ENCODE measurements at regions not wholly inside any gene's neighbourhood (a gene's known extent, or its start where the extent isn't known, plus 50 kb on each side); places are given as distances from the start of the nearest gene placed in this dataset.

- no peak for DNase-seq (ENCODE audit: low spot score in 2 of 2)
- in situ Hi-C loops (cut with MboI; ENCODE audit: low sequenced_read_pairs) = no loop called here
- Histone ChIP-seq H3K9me3 (no peaks in the 10 kb centered on the region), H3K27me3 (ENCODE audit: low read depth) (no peaks in the 10 kb centered on the region), H3K4me3 (no peak overlapping the region), H3K36me3 (replicated peaks) (no peaks in the 10 kb centered on the region), H3K4me1 (peaks cover 16% of the 10 kb centered on the region)
Observed at GRCh38 chr9:16223074-16223871, 647.2 kb downstream of the BNC2 start.

- in situ Hi-C loops (cut with MboI; ENCODE audit: low sequenced_read_pairs) = no loop called here
- 0 out of 2 replicates have a peak, but pooled peaks cover 2% of the 10 kb centered on the region for H3K9me3 ChIP-seq
- no peak overlapping the region for H3K4me3 ChIP-seq
- no peaks in the 10 kb centered on the region for H3K27me3 ChIP-seq (ENCODE audit: low read depth)
- DNase-seq (ENCODE audit: low spot score in 2 of 2) = no peak
- H3K4me1 ChIP-seq = no peaks in the 10 kb centered on the region
- H3K36me3 ChIP-seq (replicated peaks) = no peaks in the 10 kb centered on the region
Observed at GRCh38 chr9:16230731-16231130, 639.7 kb downstream of the BNC2 start.

GRCh38 chr9:16236311-16236710, 634.2 kb downstream of the BNC2 start:
- Histone ChIP-seq H3K9me3 (no peaks in the 10 kb centered on the region), H3K27me3 (ENCODE audit: low read depth) (no peaks in the 10 kb centered on the region), H3K4me1 (no peaks in the 10 kb centered on the region), H3K4me3 (no peak overlapping the region), H3K36me3 (replicated peaks) (no peaks in the 10 kb centered on the region)
- DNase-seq (ENCODE audit: low spot score in 2 of 2) = no peak
- in situ Hi-C loops (cut with MboI; ENCODE audit: low sequenced_read_pairs) = no loop called here

GRCh38 chr9:16236882-16237281, 633.6 kb downstream of the BNC2 start:
- in situ Hi-C loops (cut with MboI; ENCODE audit: low sequenced_read_pairs) = no loop called here
- Histone ChIP-seq H3K4me1 (no peaks in the 10 kb centered on the region), H3K36me3 (replicated peaks) (no peaks in the 10 kb centered on the region), H3K27me3 (ENCODE audit: low read depth) (no peaks in the 10 kb centered on the region), H3K9me3 (no peaks in the 10 kb centered on the region), H3K4me3 (no peak overlapping the region)
- DNase-seq (ENCODE audit: low spot score in 2 of 2) = no peak

GRCh38 chr9:16238623-16239138, 631.8 kb downstream of the BNC2 start:
- Histone ChIP-seq H3K9me3 (no peaks in the 10 kb centered on the region), H3K4me1 (no peaks in the 10 kb centered on the region), H3K4me3 (no peak overlapping the region), H3K27me3 (ENCODE audit: low read depth) (no peaks in the 10 kb centered on the region), H3K36me3 (replicated peaks) (no peaks in the 10 kb centered on the region)
- in situ Hi-C loops (cut with MboI; ENCODE audit: low sequenced_read_pairs) = no loop called here
- no peak for DNase-seq (ENCODE audit: low spot score in 2 of 2)

- Histone ChIP-seq H3K9me3 (no peaks in the 10 kb centered on the region), H3K27me3 (ENCODE audit: low read depth) (no peaks in the 10 kb centered on the region), H3K4me1 (no peaks in the 10 kb centered on the region), H3K36me3 (replicated peaks) (no peaks in the 10 kb centered on the region), H3K4me3 (no peak overlapping the region)
- DNase-seq (ENCODE audit: low spot score in 2 of 2) = no peak
- in situ Hi-C loops (cut with MboI; ENCODE audit: low sequenced_read_pairs) = no loop called here
Observed at GRCh38 chr9:16241231-16241630, 629.2 kb downstream of the BNC2 start.

GRCh38 chr9:16243798-16244197, 626.7 kb downstream of the BNC2 start:
- Histone ChIP-seq H3K27me3 (ENCODE audit: low read depth) (no peaks in the 10 kb centered on the region), H3K4me1 (no peaks in the 10 kb centered on the region), H3K4me3 (no peak overlapping the region), H3K9me3 (no peaks in the 10 kb centered on the region), H3K36me3 (replicated peaks) (no peaks in the 10 kb centered on the region)
- DNase-seq (ENCODE audit: low spot score in 2 of 2) = peak; percentile 6 to 40
- in situ Hi-C loops (cut with MboI; ENCODE audit: low sequenced_read_pairs) = no loop called here

- H3K4me1 ChIP-seq = no peaks in the 10 kb centered on the region
- H3K9me3 ChIP-seq = no peaks in the 10 kb centered on the region
- in situ Hi-C loops (cut with MboI; ENCODE audit: low sequenced_read_pairs) = no loop called here
- no peak for DNase-seq (ENCODE audit: low spot score in 2 of 2)
- no peaks in the 10 kb centered on the region for H3K27me3 ChIP-seq (ENCODE audit: low read depth)
- H3K36me3 ChIP-seq (replicated peaks) = no peaks in the 10 kb centered on the region
- no peak overlapping the region for H3K4me3 ChIP-seq
Observed at GRCh38 chr9:16245756-16246440, 624.6 kb downstream of the BNC2 start.

GRCh38 chr9:16246785-16247184, 623.7 kb downstream of the BNC2 start:
- Histone ChIP-seq H3K36me3 (replicated peaks) (no peaks in the 10 kb centered on the region), H3K27me3 (ENCODE audit: low read depth) (no peaks in the 10 kb centered on the region), H3K9me3 (no peaks in the 10 kb centered on the region), H3K4me3 (no peak overlapping the region), H3K4me1 (no peaks in the 10 kb centered on the region)
- in situ Hi-C loops (cut with MboI; ENCODE audit: low sequenced_read_pairs) = no loop called here
- DNase-seq (ENCODE audit: low spot score in 2 of 2) = no peak

- in situ Hi-C loops (cut with MboI; ENCODE audit: low sequenced_read_pairs) = no loop called here
- H3K4me1 ChIP-seq = peaks cover under 1% of the 10 kb centered on the region
- H3K36me3 ChIP-seq (replicated peaks) = no peaks in the 10 kb centered on the region
- DNase-seq (ENCODE audit: low spot score in 2 of 2) = no peak
- no peak overlapping the region for H3K4me3 ChIP-seq
- no peaks in the 10 kb centered on the region for H3K27me3 ChIP-seq (ENCODE audit: low read depth)
- H3K9me3 ChIP-seq = no peaks in the 10 kb centered on the region
Observed at GRCh38 chr9:16247188-16247875, 623.1 kb downstream of the BNC2 start.

- DNase-seq (ENCODE audit: low spot score in 2 of 2) = no peak
- H3K4me3 ChIP-seq = no peak overlapping the region
- in situ Hi-C loops (cut with MboI; ENCODE audit: low sequenced_read_pairs) = no loop called here
- H3K4me1 ChIP-seq = peaks cover 6% of the 10 kb centered on the region
- H3K27me3 ChIP-seq (ENCODE audit: low read depth) = no peaks in the 10 kb centered on the region
- no peaks in the 10 kb centered on the region for H3K36me3 ChIP-seq (replicated peaks)
- H3K9me3 ChIP-seq = no peaks in the 10 kb centered on the region
Observed at GRCh38 chr9:16248822-16249221, 621.6 kb downstream of the BNC2 start.

GRCh38 chr9:16252616-16253015, 617.9 kb downstream of the BNC2 start:
- Histone ChIP-seq H3K27me3 (ENCODE audit: low read depth) (no peaks in the 10 kb centered on the region), H3K9me3 (no peaks in the 10 kb centered on the region)
- in situ Hi-C loops (cut with MboI; ENCODE audit: low sequenced_read_pairs) = no loop called here

GRCh38 chr9:16254674-16255073, 615.8 kb downstream of the BNC2 start:
- in situ Hi-C loops (cut with MboI; ENCODE audit: low sequenced_read_pairs) = no loop called here
- no peak overlapping the region for H3K4me3 ChIP-seq
- DNase-seq (ENCODE audit: low spot score in 2 of 2) = no peak
- no peaks in the 10 kb centered on the region for H3K36me3 ChIP-seq (replicated peaks)
- peaks cover 6% of the 10 kb centered on the region for H3K4me1 ChIP-seq
- H3K9me3 ChIP-seq = no peaks in the 10 kb centered on the region
- H3K27me3 ChIP-seq (ENCODE audit: low read depth) = no peaks in the 10 kb centered on the region

More at GRCh38 chr9:16252616-16253015, 617.9 kb downstream of the BNC2 start:
- Histone ChIP-seq H3K4me1 (peaks cover 6% of the 10 kb centered on the region), H3K4me3 (no peak overlapping the region), H3K36me3 (replicated peaks) (no peaks in the 10 kb centered on the region)
- peak; percentile 67 to 72 for DNase-seq (ENCODE audit: low spot score in 2 of 2)

- in situ Hi-C loops (cut with MboI; ENCODE audit: low sequenced_read_pairs) = no loop called here
- no peak overlapping the region for H3K4me3 ChIP-seq
- no peak for DNase-seq (ENCODE audit: low spot score in 2 of 2)
- no peaks in the 10 kb centered on the region for H3K36me3 ChIP-seq (replicated peaks)
- no peaks in the 10 kb centered on the region for H3K9me3 ChIP-seq
- H3K4me1 ChIP-seq = peaks cover 6% of the 10 kb centered on the region
- H3K27me3 ChIP-seq (ENCODE audit: low read depth) = no peaks in the 10 kb centered on the region
Observed at GRCh38 chr9:16255217-16255616, 615.3 kb downstream of the BNC2 start.
